ENCODE measurements at regions not wholly inside any gene's neighbourhood (a gene's known extent, or its start where the extent isn't known, plus 50 kb on each side); places are given as distances from the start of the nearest gene placed in this dataset.
"Not testable (repeated sequence)": the region's sequence is repeated elsewhere in the genome, so short reads cannot be mapped to it uniquely, and the experiment has no call there.

- not testable (repeated sequence) for DNase-seq (ENCODE audit: low read depth in 4 of 4, low spot score in 1 of 4)
These were observed 180.8 kb upstream of the PLGLB2 start for GRCh38 chr2:87567093-87567492.

- DNase-seq (ENCODE audit: low read depth in 4 of 4, low spot score in 1 of 4): not testable (repeated sequence)
These were observed 180.0 kb upstream of the PLGLB2 start for GRCh38 chr2:87567912-87568311.

- DNase-seq (ENCODE audit: low read depth in 4 of 4, low spot score in 1 of 4): not testable (repeated sequence)
These were observed 179.2 kb upstream of the PLGLB2 start for GRCh38 chr2:87568554-87569278.

GRCh38 chr2:87569689-87570397 lies 178.0 kb upstream of the PLGLB2 start:
- DNase-seq (ENCODE audit: low read depth in 4 of 4, low spot score in 1 of 4): not testable (repeated sequence)

- DNase-seq (ENCODE audit: low read depth in 4 of 4, low spot score in 1 of 4): not testable (repeated sequence)
These were observed 175.9 kb upstream of the PLGLB2 start for GRCh38 chr2:87571889-87572465.

- not testable (repeated sequence) for DNase-seq (ENCODE audit: low read depth in 4 of 4, low spot score in 1 of 4)
These were observed 175.0 kb upstream of the PLGLB2 start for GRCh38 chr2:87572906-87573305.

GRCh38 chr2:87573386-87574192 lies 174.3 kb upstream of the PLGLB2 start:
- DNase-seq (ENCODE audit: low read depth in 4 of 4, low spot score in 1 of 4): not testable (repeated sequence)

- not testable (repeated sequence) for DNase-seq (ENCODE audit: low read depth in 4 of 4, low spot score in 1 of 4)
These were observed 173.4 kb upstream of the PLGLB2 start for GRCh38 chr2:87574193-87575119.

GRCh38 chr2:87575138-87575537 lies 172.7 kb upstream of the PLGLB2 start:
- DNase-seq (ENCODE audit: low read depth in 4 of 4, low spot score in 1 of 4): not testable (repeated sequence)

- not testable (repeated sequence) for DNase-seq (ENCODE audit: low read depth in 4 of 4, low spot score in 1 of 4)
These were observed 170.5 kb upstream of the PLGLB2 start for GRCh38 chr2:87577358-87577757.

GRCh38 chr2:87582152-87582551 lies 165.7 kb upstream of the PLGLB2 start:
- DNase-seq (ENCODE audit: low read depth in 4 of 4, low spot score in 1 of 4): not testable (repeated sequence)

- not testable (repeated sequence) for DNase-seq (ENCODE audit: low read depth in 4 of 4, low spot score in 1 of 4)
These were observed 165.3 kb upstream of the PLGLB2 start for GRCh38 chr2:87582579-87582978.

- not testable (repeated sequence) for DNase-seq (ENCODE audit: low read depth in 4 of 4, low spot score in 1 of 4)
These were observed 164.5 kb upstream of the PLGLB2 start for GRCh38 chr2:87583370-87583769.

- DNase-seq (ENCODE audit: low read depth in 4 of 4, low spot score in 1 of 4): not testable (repeated sequence)
These were observed 164.1 kb upstream of the PLGLB2 start for GRCh38 chr2:87583803-87584202.

GRCh38 chr2:87584268-87584906 lies 163.5 kb upstream of the PLGLB2 start:
- not testable (repeated sequence) for DNase-seq (ENCODE audit: low read depth in 4 of 4, low spot score in 1 of 4)

- DNase-seq (ENCODE audit: low read depth in 4 of 4, low spot score in 1 of 4): not testable (repeated sequence)
These were observed 160.0 kb upstream of the PLGLB2 start for GRCh38 chr2:87587934-87588333.

GRCh38 chr2:87592974-87593373 lies 154.9 kb upstream of the PLGLB2 start:
- DNase-seq (ENCODE audit: low read depth in 4 of 4, low spot score in 1 of 4): not testable (repeated sequence)

GRCh38 chr2:87593784-87594610 lies 153.9 kb upstream of the PLGLB2 start:
- not testable (repeated sequence) for DNase-seq (ENCODE audit: low read depth in 4 of 4, low spot score in 1 of 4)

- DNase-seq (ENCODE audit: low read depth in 4 of 4, low spot score in 1 of 4): not testable (repeated sequence)
These were observed 153.3 kb upstream of the PLGLB2 start for GRCh38 chr2:87594611-87594992.

All from stimulated activated CD4-positive, alpha-beta T cell treated with anti-CD3 and anti-CD28 coated beads, Interleukin-1b, Interleukin-23, amount 100 ng/mL, for 24 hours (primary cell).